ENCODE measurements at regions not wholly inside any gene's neighbourhood (a gene's known extent, or its start where the extent isn't known, plus 50 kb on each side); places are given as distances from the start of the nearest gene placed in this dataset.

DNA sequence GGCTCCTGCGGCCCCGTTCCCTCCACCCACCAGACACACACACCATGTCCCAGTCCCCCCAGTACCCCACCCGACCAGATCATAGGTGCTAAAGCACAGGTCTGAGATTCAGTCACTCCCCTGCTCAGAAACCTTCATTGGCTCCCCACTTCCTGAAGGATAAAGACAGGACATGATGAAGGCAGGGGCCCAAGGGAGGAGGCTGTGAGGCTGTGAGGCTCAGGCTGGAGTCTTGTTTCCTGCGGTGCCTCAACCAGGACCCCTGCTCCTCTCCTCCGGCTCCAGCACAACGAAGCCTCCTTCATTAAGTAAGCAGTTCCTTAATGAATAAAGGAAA is 81.1 kb downstream of the NCR2 start:
- Histone ChIP-seq H3K27ac (ENCODE audit: low read depth in 1 of 3, low read length in 2 of 3) (no peak overlapping the region), H3K4me1 (ENCODE audit: control insufficient read depth in 3 of 3, insufficient read depth in 2 of 3, low read depth in 1 of 3, low read length in 2 of 3) (peaks cover 0 to 8% (median 1%) of the 10 kb centered on the region in 3 donors)

DNA sequence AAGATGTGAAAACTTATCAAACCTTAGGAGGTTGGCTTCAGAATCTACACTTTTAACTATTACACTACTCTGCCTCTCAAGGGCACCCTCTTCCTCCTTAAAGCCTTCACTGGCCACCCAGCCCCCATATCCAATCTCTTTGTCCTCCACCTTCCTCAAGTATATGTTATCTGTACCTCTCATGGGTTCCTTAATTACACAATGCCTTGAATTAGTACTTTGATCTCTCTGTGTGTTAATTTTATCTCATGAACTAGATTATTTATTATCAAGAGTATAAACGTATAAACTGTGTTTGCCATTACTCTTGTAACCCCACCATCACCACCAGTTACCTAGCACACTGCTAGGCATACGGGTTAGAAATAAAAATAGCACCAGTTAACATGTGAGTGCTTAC is 83.3 kb downstream of the NCR2 start:
- H3K9me3 ChIP-seq (ENCODE audit: control insufficient read depth in 2 of 2, insufficient read depth in 1 of 2, low read depth in 1 of 2, low read length in 1 of 2): peaks cover 0 to 9% of the 10 kb centered on the region in 2 donors
- no peaks in the 10 kb centered on the region for H3K36me3 ChIP-seq (ENCODE audit: control insufficient read depth in 3 of 3, insufficient read depth in 2 of 3, low read depth in 1 of 3, low read length in 3 of 3)
- no peak for FAIRE-seq
- peaks cover 0 to 24% (median 3%) of the 10 kb centered on the region in 3 donors for H3K27me3 ChIP-seq (ENCODE audit: control insufficient read depth in 3 of 3, insufficient read depth in 3 of 3, low read length in 3 of 3)
- peaks cover 0 to 8% (median 1%) of the 10 kb centered on the region in 3 donors for H3K4me1 ChIP-seq (ENCODE audit: control insufficient read depth in 3 of 3, insufficient read depth in 2 of 3, low read depth in 1 of 3, low read length in 2 of 3)
- 11 to 64% (median 22%) methylated on average over 2 of the region's 2 CpGs for WGBS, 3 donors
- no peak overlapping the region for H3K27ac ChIP-seq (ENCODE audit: low read depth in 1 of 3, low read length in 2 of 3)
- peak; percentile 39 to 82 for DNase-seq
- H3K4me3 ChIP-seq (ENCODE audit: low read depth in 1 of 3, low read length in 3 of 3): no peak overlapping the region

More for the DNA sequence above, 81.1 kb downstream of the NCR2 start:
- Histone ChIP-seq H3K36me3 (ENCODE audit: control insufficient read depth in 3 of 3, insufficient read depth in 2 of 3, low read depth in 1 of 3, low read length in 3 of 3) (no peaks in the 10 kb centered on the region), H3K27me3 (ENCODE audit: control insufficient read depth in 3 of 3, insufficient read depth in 3 of 3, low read length in 3 of 3) (peaks cover 0 to 36% (median 3%) of the 10 kb centered on the region in 3 donors), H3K4me3 (ENCODE audit: low read depth in 1 of 3, low read length in 3 of 3) (no peak overlapping the region), H3K9me3 (ENCODE audit: control insufficient read depth in 2 of 2, insufficient read depth in 1 of 2, low read depth in 1 of 2, low read length in 1 of 2) (peaks cover 0 to 9% of the 10 kb centered on the region in 2 donors)
- FAIRE-seq: no peak
- 71 to 83% (median 72%) methylated on average over 6 of the region's 6 CpGs for WGBS, 3 donors
- no peak for DNase-seq

DNA sequence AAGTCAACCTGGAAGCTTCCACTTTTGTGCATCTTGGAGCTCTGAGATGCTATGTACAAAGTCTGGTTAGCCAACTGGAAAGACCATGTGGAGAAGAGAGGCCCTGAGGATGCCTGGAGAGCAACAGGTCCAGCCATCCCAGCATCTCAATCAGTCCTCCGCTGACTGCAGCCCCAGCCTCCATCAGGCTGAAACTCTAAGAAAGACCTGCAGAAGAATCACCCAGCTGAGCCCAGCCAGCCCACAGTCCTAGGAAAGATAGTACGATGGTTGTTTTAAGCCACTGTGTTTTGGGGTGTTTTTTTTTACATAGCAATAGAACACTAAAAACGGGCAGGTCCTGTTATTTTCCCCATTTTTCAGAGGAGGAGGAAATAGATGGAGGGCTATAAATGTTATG is 84.0 kb downstream of the NCR2 start:
- Histone ChIP-seq H3K27ac (ENCODE audit: low read depth in 1 of 3, low read length in 2 of 3) (no peak overlapping the region), H3K27me3 (ENCODE audit: control insufficient read depth in 3 of 3, insufficient read depth in 3 of 3, low read length in 3 of 3) (peaks cover 0 to 22% (median 3%) of the 10 kb centered on the region in 3 donors)
- DNase-seq: no peak

DNA sequence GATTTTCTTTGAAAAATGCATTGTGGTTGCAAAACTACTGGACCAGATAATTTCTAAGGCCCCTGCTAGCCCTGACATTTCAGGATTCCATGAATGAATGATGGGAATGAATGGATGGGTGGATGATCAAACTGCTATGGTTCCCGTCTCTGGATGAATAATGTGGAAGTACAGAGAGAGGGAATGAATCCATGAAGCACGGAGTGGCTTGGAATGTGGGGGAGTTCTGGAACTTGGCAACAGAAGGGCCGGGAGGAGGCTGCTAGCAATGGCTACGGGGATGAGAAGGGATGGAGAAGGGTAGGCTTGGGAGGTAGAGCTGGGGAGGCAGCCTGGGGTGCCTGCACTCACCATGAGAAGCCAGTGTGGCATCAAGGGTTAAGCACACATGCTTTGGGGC is 84.8 kb downstream of the NCR2 start:
- Histone ChIP-seq H3K9me3 (ENCODE audit: control insufficient read depth in 2 of 2, insufficient read depth in 1 of 2, low read depth in 1 of 2, low read length in 1 of 2) (peaks cover 0 to 9% of the 10 kb centered on the region in 2 donors), H3K4me3 (ENCODE audit: low read depth in 1 of 3, low read length in 3 of 3) (no peak overlapping the region), H3K36me3 (ENCODE audit: control insufficient read depth in 3 of 3, insufficient read depth in 2 of 3, low read depth in 1 of 3, low read length in 3 of 3) (no peaks in the 10 kb centered on the region), H3K27ac (ENCODE audit: low read depth in 1 of 3, low read length in 2 of 3) (no peak overlapping the region), H3K27me3 (ENCODE audit: control insufficient read depth in 3 of 3, insufficient read depth in 3 of 3, low read length in 3 of 3) (peaks cover 0 to 14% (median 0%) of the 10 kb centered on the region in 3 donors), H3K4me1 (ENCODE audit: control insufficient read depth in 3 of 3, insufficient read depth in 2 of 3, low read depth in 1 of 3, low read length in 2 of 3) (peaks cover 0 to 14% (median 1%) of the 10 kb centered on the region in 3 donors)
- no peak for DNase-seq
- FAIRE-seq: no peak
- 87 to 94% (median 94%) methylated on average over 4 of the region's 4 CpGs for WGBS, 3 donors

More for the DNA sequence above, 84.0 kb downstream of the NCR2 start:
- Histone ChIP-seq H3K4me1 (ENCODE audit: control insufficient read depth in 3 of 3, insufficient read depth in 2 of 3, low read depth in 1 of 3, low read length in 2 of 3) (peaks cover 0 to 10% (median 1%) of the 10 kb centered on the region in 3 donors), H3K36me3 (ENCODE audit: control insufficient read depth in 3 of 3, insufficient read depth in 2 of 3, low read depth in 1 of 3, low read length in 3 of 3) (no peaks in the 10 kb centered on the region), H3K4me3 (ENCODE audit: low read depth in 1 of 3, low read length in 3 of 3) (no peak overlapping the region), H3K9me3 (ENCODE audit: control insufficient read depth in 2 of 2, insufficient read depth in 1 of 2, low read depth in 1 of 2, low read length in 1 of 2) (peaks cover 0 to 9% of the 10 kb centered on the region in 2 donors)
- WGBS, 3 donors: 82 to 94% (median 89%) methylated on average over 3 of the region's 3 CpGs
- no peak for FAIRE-seq

DNA sequence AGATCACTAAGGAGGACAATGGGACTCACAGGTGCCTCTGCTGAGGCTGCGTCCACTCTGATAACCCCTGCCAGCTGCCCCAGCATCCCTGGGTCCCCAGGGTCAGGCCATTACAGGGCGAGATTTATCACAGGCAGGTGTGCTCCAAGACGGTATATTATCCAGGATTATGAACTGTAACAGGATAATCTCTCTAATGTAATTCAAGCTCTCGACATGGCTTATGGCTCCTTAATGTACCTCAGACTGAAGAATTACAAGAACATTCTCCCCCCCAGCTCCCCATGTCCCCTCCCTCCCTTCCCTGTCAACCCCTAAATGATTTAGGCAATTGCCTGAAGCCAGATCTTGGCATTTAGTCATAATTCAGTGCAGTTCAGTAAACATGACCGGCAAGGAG is 86.8 kb downstream of the NCR2 start:
- FAIRE-seq (no peak), DNase-seq (no peak)
- no peak overlapping the region for H3K4me3 ChIP-seq (ENCODE audit: low read depth in 1 of 3, low read length in 3 of 3)
- peaks cover 0 to 6% (median 3%) of the 10 kb centered on the region in 3 donors for H3K27me3 ChIP-seq (ENCODE audit: control insufficient read depth in 3 of 3, insufficient read depth in 3 of 3, low read length in 3 of 3)
- 16 to 61% (median 30%) methylated on average over 5 of the region's 5 CpGs for WGBS, 3 donors
- peaks cover 0 to 21% (median 1%) of the 10 kb centered on the region in 3 donors for H3K4me1 ChIP-seq (ENCODE audit: control insufficient read depth in 3 of 3, insufficient read depth in 2 of 3, low read depth in 1 of 3, low read length in 2 of 3)
- H3K27ac ChIP-seq (ENCODE audit: low read depth in 1 of 3, low read length in 2 of 3): no peak overlapping the region
- no peaks in the 10 kb centered on the region for H3K36me3 ChIP-seq (ENCODE audit: control insufficient read depth in 3 of 3, insufficient read depth in 2 of 3, low read depth in 1 of 3, low read length in 3 of 3)
- peaks cover 0 to 9% of the 10 kb centered on the region in 2 donors for H3K9me3 ChIP-seq (ENCODE audit: control insufficient read depth in 2 of 2, insufficient read depth in 1 of 2, low read depth in 1 of 2, low read length in 1 of 2)

DNA sequence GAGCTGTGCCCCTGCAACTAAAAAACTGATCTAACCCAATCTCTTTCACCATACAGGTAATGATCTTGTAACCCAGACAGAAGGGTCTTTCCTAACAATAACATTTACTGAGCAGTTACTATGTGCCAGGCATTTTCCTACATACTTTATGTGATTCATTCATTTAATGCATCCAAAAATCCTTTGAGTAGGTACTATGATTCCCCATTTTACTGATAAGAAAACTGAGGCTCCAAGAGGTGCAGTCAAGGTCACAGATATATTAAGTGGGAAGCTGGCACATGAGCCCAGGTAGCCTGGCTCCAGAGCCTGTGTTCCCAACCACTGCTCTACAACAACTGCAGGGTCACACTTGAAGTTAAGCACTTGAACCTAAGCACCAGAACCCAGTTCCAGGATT is 87.6 kb downstream of the NCR2 start:
- Histone ChIP-seq H3K4me1 (ENCODE audit: control insufficient read depth in 3 of 3, insufficient read depth in 2 of 3, low read depth in 1 of 3, low read length in 2 of 3) (peaks cover 0 to 26% (median 1%) of the 10 kb centered on the region in 3 donors), H3K9me3 (ENCODE audit: control insufficient read depth in 2 of 2, insufficient read depth in 1 of 2, low read depth in 1 of 2, low read length in 1 of 2) (peaks cover 0 to 9% of the 10 kb centered on the region in 2 donors), H3K36me3 (ENCODE audit: control insufficient read depth in 3 of 3, insufficient read depth in 2 of 3, low read depth in 1 of 3, low read length in 3 of 3) (no peaks in the 10 kb centered on the region), H3K4me3 (ENCODE audit: low read depth in 1 of 3, low read length in 3 of 3) (no peak overlapping the region), H3K27me3 (ENCODE audit: control insufficient read depth in 3 of 3, insufficient read depth in 3 of 3, low read length in 3 of 3) (peaks cover 0 to 11% (median 4%) of the 10 kb centered on the region in 3 donors), H3K27ac (ENCODE audit: low read depth in 1 of 3, low read length in 2 of 3) (no peak overlapping the region)
- FAIRE-seq (no peak), DNase-seq (no peak)

DNA sequence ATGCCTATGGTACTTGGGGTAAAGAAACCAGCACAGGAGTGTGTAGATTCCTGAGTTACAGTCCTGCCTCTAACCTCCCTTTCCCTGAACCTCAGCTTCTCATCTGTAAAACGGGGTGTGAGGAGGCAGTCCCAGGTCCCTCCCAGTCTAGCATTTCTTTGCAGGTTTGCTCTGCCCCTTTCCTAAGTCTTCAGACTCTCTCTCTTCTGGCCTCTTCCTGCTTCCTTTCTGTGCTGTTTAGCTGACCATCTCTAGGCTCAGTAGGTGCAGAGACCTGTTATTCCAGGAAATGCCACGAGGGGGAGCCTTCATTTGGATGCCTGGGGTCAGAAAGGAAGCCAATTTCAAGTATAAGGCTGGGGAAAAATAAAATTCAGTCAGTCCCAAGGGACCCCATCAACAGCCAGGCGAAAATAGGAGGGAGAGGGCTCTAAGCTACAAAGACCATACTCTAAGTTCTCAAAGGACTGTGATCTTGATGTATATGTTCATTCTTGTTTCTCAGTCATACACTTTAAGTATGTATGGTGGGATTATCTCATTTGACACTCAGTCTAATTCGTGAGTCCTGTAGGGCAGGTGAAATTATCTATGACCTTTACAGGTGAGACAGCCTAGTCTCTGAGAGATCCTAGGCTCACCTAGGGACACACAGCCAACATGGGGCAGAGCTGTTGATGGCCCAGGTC is 89.1 kb downstream of the NCR2 start:
- DNase-seq: peak; percentile 83 to 90

DNA sequence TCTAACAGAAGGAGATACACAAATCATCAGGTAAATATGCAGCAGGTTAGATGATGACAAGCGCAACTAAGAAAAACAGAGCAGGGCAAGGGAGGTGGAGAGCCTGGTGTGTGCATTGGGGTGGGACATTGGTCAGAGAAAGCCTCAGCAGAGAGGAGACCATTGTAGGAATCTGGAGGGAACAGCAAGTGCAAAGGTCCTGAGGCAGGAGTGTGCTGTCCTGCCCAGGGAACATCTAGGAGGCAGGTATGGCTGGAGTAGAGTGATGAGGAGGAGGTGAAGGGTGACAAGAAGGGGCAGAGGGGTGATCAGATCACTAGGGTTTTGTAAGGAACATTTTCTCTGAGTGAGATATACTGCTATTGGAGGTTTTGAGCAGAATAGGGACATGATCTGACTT is 90.1 kb downstream of the NCR2 start:
- H3K27ac ChIP-seq (ENCODE audit: low read depth in 1 of 3, low read length in 2 of 3): no peak overlapping the region
- 92 to 98% (median 97%) methylated on average over 1 of the region's 1 CpG for WGBS, 3 donors
- FAIRE-seq (no peak), DNase-seq (no peak)
- peaks cover 0 to 19% (median 6%) of the 10 kb centered on the region in 3 donors for H3K27me3 ChIP-seq (ENCODE audit: control insufficient read depth in 3 of 3, insufficient read depth in 3 of 3, low read length in 3 of 3)
- no peaks in the 10 kb centered on the region for H3K9me3 ChIP-seq (ENCODE audit: control insufficient read depth in 2 of 2, insufficient read depth in 1 of 2, low read depth in 1 of 2, low read length in 1 of 2)
- H3K36me3 ChIP-seq (ENCODE audit: control insufficient read depth in 3 of 3, insufficient read depth in 2 of 3, low read depth in 1 of 3, low read length in 3 of 3): no peaks in the 10 kb centered on the region
- H3K4me1 ChIP-seq (ENCODE audit: control insufficient read depth in 3 of 3, insufficient read depth in 2 of 3, low read depth in 1 of 3, low read length in 2 of 3): peaks cover 0 to 44% (median 0%) of the 10 kb centered on the region in 3 donors
- H3K4me3 ChIP-seq (ENCODE audit: low read depth in 1 of 3, low read length in 3 of 3): no peak overlapping the region

More for the DNA sequence above, 89.1 kb downstream of the NCR2 start:
- no peaks in the 10 kb centered on the region for H3K36me3 ChIP-seq (ENCODE audit: control insufficient read depth in 3 of 3, insufficient read depth in 2 of 3, low read depth in 1 of 3, low read length in 3 of 3)
- H3K27ac ChIP-seq (ENCODE audit: low read depth in 1 of 3, low read length in 2 of 3): no peak overlapping the region
- WGBS, 3 donors: 3 to 11% (median 9%) methylated on average over 4 of the region's 4 CpGs
- peaks cover 0 to 5% of the 10 kb centered on the region in 2 donors for H3K9me3 ChIP-seq (ENCODE audit: control insufficient read depth in 2 of 2, insufficient read depth in 1 of 2, low read depth in 1 of 2, low read length in 1 of 2)
- peaks cover 0 to 19% (median 6%) of the 10 kb centered on the region in 3 donors for H3K27me3 ChIP-seq (ENCODE audit: control insufficient read depth in 3 of 3, insufficient read depth in 3 of 3, low read length in 3 of 3)
- no peak for FAIRE-seq
- H3K4me1 ChIP-seq (ENCODE audit: control insufficient read depth in 3 of 3, insufficient read depth in 2 of 3, low read depth in 1 of 3, low read length in 2 of 3): peaks cover 0 to 34% (median 0%) of the 10 kb centered on the region in 3 donors
- H3K4me3 ChIP-seq (ENCODE audit: low read depth in 1 of 3, low read length in 3 of 3): no peak overlapping the region
